ENCODE measurements at regions not wholly inside any gene's neighbourhood (a gene's known extent, or its start where the extent isn't known, plus 50 kb on each side); places are given as distances from the start of the nearest gene placed in this dataset.

- Histone ChIP-seq H3K4me3 (ENCODE audit: low read depth, low read length) (no peak overlapping the region), H3K9me3 (no peaks in the 10 kb centered on the region), H3K36me3 (ENCODE audit: control insufficient read depth, insufficient read depth, low read length) (no peaks in the 10 kb centered on the region), H3K4me1 (no peaks in the 10 kb centered on the region), H3K27me3 (replicated peaks; ENCODE audit: control insufficient read depth, insufficient read depth, low read length) (no peaks in the 10 kb centered on the region)
- POLR2A ChIA-PET, result no interaction called here
- Mint-ChIP-seq H3K4me3 (ENCODE audit: unreplicated experiment) (no peak overlapping the region), H3K36me3 (ENCODE audit: insufficient read depth, unreplicated experiment) (no peaks in the 10 kb centered on the region), H3K4me1 (ENCODE audit: low read depth, unreplicated experiment) (no peaks in the 10 kb centered on the region), H3K9me3 (ENCODE audit: unreplicated experiment) (no peaks in the 10 kb centered on the region), H3K27me3 (ENCODE audit: insufficient read depth, unreplicated experiment) (peaks cover 7% of the 10 kb centered on the region), H3K27ac (ENCODE audit: unreplicated experiment) (no peak overlapping the region)
- no peak for DNase-seq
- intact Hi-C loops (cut with micrococcal nuclease; ENCODE audit: unreplicated experiment), result no loop called here
- no peak for TF ChIP-seq CTCF (IDR thresholded peaks at IDR 0.05; ENCODE audit: insufficient read depth in 1 of 2, low read depth in 1 of 2, low read length in 1 of 2, severe bottlenecking in 1 of 2, unreplicated experiment in 1 of 2)
- CTCF ChIA-PET, result no interaction called here
- BruUV-seq (replicated peaks), result no TSS peak
Measured at GRCh38 chr7:130843703-130844102, 109.7 kb upstream of the KLF14 start.

- Mint-ChIP-seq H3K9me3 (ENCODE audit: unreplicated experiment) (no peaks in the 10 kb centered on the region), H3K4me3 (ENCODE audit: unreplicated experiment) (no peak overlapping the region), H3K36me3 (ENCODE audit: insufficient read depth, unreplicated experiment) (no peaks in the 10 kb centered on the region), H3K27ac (ENCODE audit: unreplicated experiment) (no peak overlapping the region), H3K4me1 (ENCODE audit: low read depth, unreplicated experiment) (no peaks in the 10 kb centered on the region), H3K27me3 (ENCODE audit: insufficient read depth, unreplicated experiment) (peaks cover 7% of the 10 kb centered on the region)
- Histone ChIP-seq H3K4me3 (ENCODE audit: low read depth, low read length) (no peak overlapping the region), H3K27me3 (replicated peaks; ENCODE audit: control insufficient read depth, insufficient read depth, low read length) (no peaks in the 10 kb centered on the region), H3K36me3 (ENCODE audit: control insufficient read depth, insufficient read depth, low read length) (no peaks in the 10 kb centered on the region), H3K4me1 (no peaks in the 10 kb centered on the region), H3K9me3 (no peaks in the 10 kb centered on the region)
- CTCF ChIA-PET, result interaction anchor here (0.6 kb wide), 1 partner anchor 46 kb away, joined by 3 read pairs; no protein-coding TSS in a partner anchor
- no peak for TF ChIP-seq CTCF (IDR thresholded peaks at IDR 0.05; ENCODE audit: insufficient read depth in 1 of 2, low read depth in 1 of 2, low read length in 1 of 2, severe bottlenecking in 1 of 2, unreplicated experiment in 1 of 2)
- no TSS peak for BruUV-seq (replicated peaks)
- POLR2A ChIA-PET, result interaction anchor here (1.2 kb wide), 1 partner anchor 40 kb away, joined by 4 read pairs; no protein-coding TSS in a partner anchor
- DNase-seq, result no peak
- intact Hi-C loops (cut with micrococcal nuclease; ENCODE audit: unreplicated experiment), result no loop called here
Measured at GRCh38 chr7:130844811-130845580, 111.0 kb upstream of the KLF14 start.

GRCh38 chr7:130845581-130846085 is 111.6 kb upstream of the KLF14 start:
- H3K9me3 Mint-ChIP-seq (ENCODE audit: unreplicated experiment), result no peaks in the 10 kb centered on the region
- Histone ChIP-seq H3K27me3 (replicated peaks; ENCODE audit: control insufficient read depth, insufficient read depth, low read length) (no peaks in the 10 kb centered on the region), H3K36me3 (ENCODE audit: control insufficient read depth, insufficient read depth, low read length) (no peaks in the 10 kb centered on the region), H3K9me3 (no peaks in the 10 kb centered on the region), H3K4me1 (no peaks in the 10 kb centered on the region), H3K4me3 (ENCODE audit: low read depth, low read length) (no peak overlapping the region)
- intact Hi-C loops (cut with micrococcal nuclease; ENCODE audit: unreplicated experiment), result no loop called here
- no peaks in the 10 kb centered on the region for H3K36me3 Mint-ChIP-seq (ENCODE audit: insufficient read depth, unreplicated experiment)
- ChIA-PET POLR2A (interaction anchor here (1.2 kb wide), 1 partner anchor 39 kb away, joined by 4 read pairs; no protein-coding TSS in a partner anchor), CTCF (interaction anchor here (0.6 kb wide), 1 partner anchor 47 kb away, joined by 3 read pairs; no protein-coding TSS in a partner anchor)
- no peak overlapping the region for H3K4me3 Mint-ChIP-seq (ENCODE audit: unreplicated experiment)
- H3K27me3 Mint-ChIP-seq (ENCODE audit: insufficient read depth, unreplicated experiment), result peaks cover 2% of the 10 kb centered on the region
- no peak for TF ChIP-seq CTCF (IDR thresholded peaks at IDR 0.05; ENCODE audit: insufficient read depth in 1 of 2, low read depth in 1 of 2, low read length in 1 of 2, severe bottlenecking in 1 of 2, unreplicated experiment in 1 of 2)
- no peak for DNase-seq
- no TSS peak for BruUV-seq (replicated peaks)
- no peaks in the 10 kb centered on the region for H3K4me1 Mint-ChIP-seq (ENCODE audit: low read depth, unreplicated experiment)
- no peak overlapping the region for H3K27ac Mint-ChIP-seq (ENCODE audit: unreplicated experiment)
